CD4-positive, alpha-beta memory T cell (primary cell): ENCODE measurements at regions not wholly inside any gene's neighbourhood (a gene's known extent, or its start where the extent isn't known, plus 50 kb on each side); places are given as distances from the start of the nearest gene placed in this dataset.

Source experiments
- CTCF ChIA-PET: fragments of 350-600 bp; sonication (Branson Sonifier 250); formaldehyde crosslinking; loops from one replicate; lab custom pipeline; 2021; ENCODE audit warnings: inconsistent platforms; ENCODE audit not compliant: partially characterized antibody; lab: Charles Lee
- POLR2A ChIA-PET: fragments of 350-600 bp; sonication (Branson Sonifier 250); formaldehyde crosslinking; loops from one replicate; lab custom pipeline; 2021; ENCODE audit not compliant: partially characterized antibody; lab: Charles Lee
- DNase-seq, 5 donors: peaks; one replicate each; pipeline versions ENCODE4 v3.0.0 to v3.0.0-alpha.2; 2020 to 2022; ENCODE audit warnings: mixed read lengths in 1 of 5
- H3K27ac ChIP-seq: one replicate; pipeline ENCODE4 v1.7.0; 2013; ENCODE audit warnings: low read depth, low read length
- H3K27me3 ChIP-seq: 2 replicates; pipeline ENCODE4 v1.7.0; 2013; ENCODE audit warnings: mild to moderate bottlenecking, low read length, moderate library complexity; ENCODE audit not compliant: insufficient read depth
- H3K36me3 ChIP-seq: 2 replicates; pipeline ENCODE4 v1.7.0; 2013; ENCODE audit warnings: mild to moderate bottlenecking, low read length, moderate library complexity; ENCODE audit not compliant: insufficient read depth
- H3K4me1 ChIP-seq: 2 replicates; pipeline ENCODE4 v1.7.0; 2013; ENCODE audit warnings: mild to moderate bottlenecking, low read length, moderate library complexity; ENCODE audit not compliant: insufficient read depth
- H3K4me3 ChIP-seq, 2 donors: one replicate each; pipeline ENCODE4 v1.7.0; 2013; ENCODE audit warnings: low read length in 2 of 2, mild to moderate bottlenecking in 1 of 2
- H3K9me3 ChIP-seq, 2 donors: one replicate each; pipeline ENCODE4 v1.7.0; 2013; ENCODE audit warnings: low read length in 2 of 2, control low read depth in 1 of 2; ENCODE audit not compliant: control insufficient read depth in 1 of 2
- H3K27ac Mint-ChIP-seq, 7 donors: one replicate each; pipeline ENCODE4 v1.8.0; 2020 to 2021; ENCODE audit warnings: mixed read lengths in 7 of 7, mild to moderate bottlenecking in 6 of 7, inconsistent platforms in 3 of 7, moderate library complexity in 3 of 7
- H3K27me3 Mint-ChIP-seq, 2 donors: one replicate each; pipeline ENCODE4 v1.8.0; 2020 to 2021; ENCODE audit warnings: mixed read lengths in 2 of 2
- H3K36me3 Mint-ChIP-seq, 2 donors: one replicate each; pipeline ENCODE4 v1.8.0; 2020 to 2021; ENCODE audit warnings: mixed read lengths in 2 of 2, inconsistent platforms in 1 of 2, mild to moderate bottlenecking in 1 of 2
- H3K4me1 Mint-ChIP-seq, 4 donors: one replicate each; pipeline ENCODE4 v1.8.0; 2020 to 2021; ENCODE audit warnings: mixed read lengths in 4 of 4, mild to moderate bottlenecking in 1 of 4
- H3K4me3 Mint-ChIP-seq, 8 donors: one replicate each; pipeline ENCODE4 v1.8.0; 2020 to 2021; ENCODE audit warnings: mixed read lengths in 8 of 8, mild to moderate bottlenecking in 7 of 8, moderate library complexity in 6 of 8, inconsistent platforms in 3 of 8
- H3K9me3 Mint-ChIP-seq, 8 donors: one replicate each; pipeline ENCODE4 v1.8.0; 2020 to 2021; ENCODE audit warnings: mixed read lengths in 8 of 8, mild to moderate bottlenecking in 5 of 8, inconsistent platforms in 3 of 8, moderate library complexity in 1 of 8
- intact Hi-C: fragments of 100-400 bp; cut with micrococcal nuclease; formaldehyde crosslinking; loops from one replicate; pipeline ENCODE4 v1.15.1; 2023

- Mint-ChIP-seq H3K36me3 (no peaks in the 10 kb centered on the region), H3K27me3 (no peaks in the 10 kb centered on the region), H3K4me1 (no peaks in the 10 kb centered on the region), H3K9me3 (peaks cover 0 to 4% (median 1%) of the 10 kb centered on the region in 8 donors), H3K4me3 (no peak overlapping the region), H3K27ac (no peak overlapping the region)
- CTCF ChIA-PET, result no interaction called here
- Histone ChIP-seq H3K27ac (no peak overlapping the region), H3K27me3 (no peaks in the 10 kb centered on the region), H3K4me3 (no peak overlapping the region), H3K36me3 (no peaks in the 10 kb centered on the region), H3K4me1 (no peaks in the 10 kb centered on the region), H3K9me3 (no peaks in the 10 kb centered on the region)
- intact Hi-C loops, result no loop called here
- POLR2A ChIA-PET, result no interaction called here
- no peak for DNase-seq
Observed at GRCh38 chr5:125148706-125149105, 402.3 kb upstream of the ZNF608 start.

- H3K36me3 Mint-ChIP-seq, result no peaks in the 10 kb centered on the region
- intact Hi-C loops, result no loop called here
- Histone ChIP-seq H3K27ac (no peak overlapping the region), H3K9me3 (no peaks in the 10 kb centered on the region), H3K4me1 (no peaks in the 10 kb centered on the region), H3K4me3 (no peak overlapping the region), H3K36me3 (no peaks in the 10 kb centered on the region), H3K27me3 (no peaks in the 10 kb centered on the region)
- no peaks in the 10 kb centered on the region for H3K27me3 Mint-ChIP-seq
- peaks cover 0 to 3% (median 1%) of the 10 kb centered on the region in 8 donors for H3K9me3 Mint-ChIP-seq
- no peak overlapping the region for H3K27ac Mint-ChIP-seq
- no peak for DNase-seq
- ChIA-PET CTCF (no interaction called here), POLR2A (no interaction called here)
- no peaks in the 10 kb centered on the region for H3K4me1 Mint-ChIP-seq
- H3K4me3 Mint-ChIP-seq, result no peak overlapping the region
Observed at GRCh38 chr5:125149110-125149509, 402.7 kb upstream of the ZNF608 start.

- ChIA-PET POLR2A (no interaction called here), CTCF (no interaction called here)
- intact Hi-C loops, result no loop called here
- Mint-ChIP-seq H3K9me3 (peaks cover 0 to 3% (median 1%) of the 10 kb centered on the region in 8 donors), H3K27ac (no peak overlapping the region), H3K27me3 (no peaks in the 10 kb centered on the region), H3K4me3 (no peak overlapping the region), H3K36me3 (no peaks in the 10 kb centered on the region), H3K4me1 (no peaks in the 10 kb centered on the region)
- no peak for DNase-seq
- Histone ChIP-seq H3K27ac (no peak overlapping the region), H3K4me1 (no peaks in the 10 kb centered on the region), H3K4me3 (no peak overlapping the region), H3K36me3 (no peaks in the 10 kb centered on the region), H3K27me3 (no peaks in the 10 kb centered on the region), H3K9me3 (no peaks in the 10 kb centered on the region)
Observed at GRCh38 chr5:125149527-125149926, 403.1 kb upstream of the ZNF608 start.

- intact Hi-C loops, result no loop called here
- no peak for DNase-seq
- Histone ChIP-seq H3K4me1 (no peaks in the 10 kb centered on the region), H3K27ac (no peak overlapping the region), H3K36me3 (no peaks in the 10 kb centered on the region), H3K27me3 (no peaks in the 10 kb centered on the region), H3K9me3 (no peaks in the 10 kb centered on the region), H3K4me3 (no peak overlapping the region)
- H3K27ac Mint-ChIP-seq, result no peak overlapping the region
- ChIA-PET CTCF (no interaction called here), POLR2A (no interaction called here)
- peaks cover 0 to 6% (median 1%) of the 10 kb centered on the region in 8 donors for H3K9me3 Mint-ChIP-seq
- H3K27me3 Mint-ChIP-seq, result no peaks in the 10 kb centered on the region
- no peak overlapping the region for H3K4me3 Mint-ChIP-seq
- no peaks in the 10 kb centered on the region for H3K36me3 Mint-ChIP-seq
- H3K4me1 Mint-ChIP-seq, result no peaks in the 10 kb centered on the region
Observed at GRCh38 chr5:125150041-125150669, 403.7 kb upstream of the ZNF608 start.

- no peaks in the 10 kb centered on the region for H3K36me3 ChIP-seq
- no peaks in the 10 kb centered on the region for H3K27me3 ChIP-seq
- no peaks in the 10 kb centered on the region for H3K9me3 ChIP-seq
- intact Hi-C loops, result no loop called here
- DNase-seq, result no peak
- ChIA-PET POLR2A (no interaction called here), CTCF (no interaction called here)
- Mint-ChIP-seq H3K27ac (no peak overlapping the region), H3K27me3 (no peaks in the 10 kb centered on the region), H3K4me1 (no peaks in the 10 kb centered on the region), H3K36me3 (no peaks in the 10 kb centered on the region), H3K9me3 (peaks cover 0 to 6% (median 1%) of the 10 kb centered on the region in 8 donors), H3K4me3 (no peak overlapping the region)
- H3K4me1 ChIP-seq, result no peaks in the 10 kb centered on the region
- H3K27ac ChIP-seq, result no peak overlapping the region
- no peak overlapping the region for H3K4me3 ChIP-seq
Observed at GRCh38 chr5:125151150-125151900, 404.9 kb upstream of the ZNF608 start.

GRCh38 chr5:125152044-125152443, 405.6 kb upstream of the ZNF608 start:
- no peak overlapping the region for H3K27ac Mint-ChIP-seq
- H3K9me3 Mint-ChIP-seq, result peaks cover 0 to 6% (median 1%) of the 10 kb centered on the region in 8 donors
- Histone ChIP-seq H3K27me3 (no peaks in the 10 kb centered on the region), H3K4me1 (no peaks in the 10 kb centered on the region), H3K9me3 (no peaks in the 10 kb centered on the region), H3K4me3 (no peak overlapping the region), H3K36me3 (no peaks in the 10 kb centered on the region), H3K27ac (no peak overlapping the region)
- no peaks in the 10 kb centered on the region for H3K27me3 Mint-ChIP-seq
- H3K4me3 Mint-ChIP-seq, result no peak overlapping the region
- no peaks in the 10 kb centered on the region for H3K4me1 Mint-ChIP-seq
- ChIA-PET POLR2A (no interaction called here), CTCF (no interaction called here)
- DNase-seq, result no peak
- intact Hi-C loops, result no loop called here
- no peaks in the 10 kb centered on the region for H3K36me3 Mint-ChIP-seq

- Histone ChIP-seq H3K4me3 (no peak overlapping the region), H3K27ac (no peak overlapping the region), H3K9me3 (no peaks in the 10 kb centered on the region), H3K4me1 (no peaks in the 10 kb centered on the region), H3K27me3 (no peaks in the 10 kb centered on the region), H3K36me3 (no peaks in the 10 kb centered on the region)
- Mint-ChIP-seq H3K4me1 (no peaks in the 10 kb centered on the region), H3K36me3 (no peaks in the 10 kb centered on the region), H3K27ac (no peak overlapping the region), H3K27me3 (no peaks in the 10 kb centered on the region), H3K9me3 (peaks cover 0 to 8% (median 1%) of the 10 kb centered on the region in 8 donors), H3K4me3 (no peak overlapping the region)
- POLR2A ChIA-PET, result no interaction called here
- CTCF ChIA-PET, result no interaction called here
- intact Hi-C loops, result no loop called here
- DNase-seq, result no peak
Observed at GRCh38 chr5:125152461-125153189, 406.2 kb upstream of the ZNF608 start.
